Chondrocyte (in vitro differentiated cells): ENCODE measurements at regions not wholly inside any gene's neighbourhood (a gene's known extent, or its start where the extent isn't known, plus 50 kb on each side); places are given as distances from the start of the nearest gene placed in this dataset.

Experiments used
- DNase-seq: peaks from one replicate; pipeline ENCODE4 v3.0.0; 2021; ENCODE audit warnings: mixed read lengths, low spot score
- H3K27ac Mint-ChIP-seq: one replicate; pipeline ENCODE4 v1.8.0; 2021; ENCODE audit warnings: mild to moderate bottlenecking, moderate library complexity, mixed read lengths; ENCODE audit not compliant: unreplicated experiment
- H3K27me3 Mint-ChIP-seq: 2 replicates; pipeline ENCODE4 v1.8.0; 2021; ENCODE audit warnings: low read depth, mixed read lengths
- H3K36me3 Mint-ChIP-seq: 2 replicates; pipeline ENCODE4 v1.8.0; 2021; ENCODE audit warnings: low read depth, mixed read lengths
- H3K4me1 Mint-ChIP-seq: 2 replicates; pipeline ENCODE4 v1.8.0; 2021; ENCODE audit warnings: low read depth, mild to moderate bottlenecking, mixed read lengths
- H3K4me3 Mint-ChIP-seq: one replicate; pipeline ENCODE4 v1.8.0; 2021; ENCODE audit warnings: mild to moderate bottlenecking, moderate library complexity, mixed read lengths; ENCODE audit not compliant: unreplicated experiment
- H3K9me3 Mint-ChIP-seq: 2 replicates; pipeline ENCODE4 v1.8.0; 2021; ENCODE audit warnings: low read depth, mixed read lengths
- TF ChIP-seq, protein P1 (sequence below): fragments of 200-600 bp; sonication (generic); IDR thresholded peaks from 2 replicates; pipeline ENCODE4 v1.5.0; 2021; ENCODE audit warnings: antibody characterized with exemption, mild to moderate bottlenecking, moderate library complexity

DNA sequence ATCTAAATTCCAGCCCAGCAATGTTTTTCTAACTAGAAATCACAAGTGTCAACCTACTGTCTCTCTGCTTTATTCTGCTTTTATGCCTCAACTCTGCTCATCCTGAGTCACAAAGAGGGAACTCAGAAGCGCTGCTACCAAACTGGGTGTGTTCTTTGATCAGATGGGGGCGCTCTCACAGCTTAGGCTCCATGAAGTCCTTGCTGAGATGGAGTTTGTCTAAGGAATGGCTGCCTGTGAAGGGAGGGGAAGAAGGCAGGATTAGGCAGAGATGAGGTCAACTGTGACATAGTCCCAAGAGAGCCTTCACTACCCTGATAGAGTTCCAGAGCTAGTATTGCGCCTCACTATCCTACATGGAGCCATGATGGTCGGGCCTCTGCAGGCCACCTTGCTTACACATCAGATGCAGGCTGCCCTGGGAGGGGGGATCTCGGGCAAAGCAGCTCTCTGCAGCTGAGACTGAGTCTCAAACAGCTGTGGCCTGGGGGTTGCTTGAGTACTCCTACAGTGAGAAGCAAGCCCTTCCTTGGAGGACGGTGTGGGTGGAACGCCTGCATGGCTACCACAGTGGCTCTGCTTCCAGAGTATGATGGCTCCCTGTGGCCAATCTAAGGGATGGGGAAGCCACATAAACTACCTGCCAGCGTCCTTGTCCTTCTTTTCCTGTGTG, 219.9 kb downstream of the CCNG2 start:
- no peaks in the 10 kb centered on the region for H3K4me1 Mint-ChIP-seq
- no peak for DNase-seq
- H3K9me3 Mint-ChIP-seq, result no peaks in the 10 kb centered on the region
- H3K4me3 Mint-ChIP-seq, result no peak overlapping the region
- no peak overlapping the region for H3K27ac Mint-ChIP-seq
- no peaks in the 10 kb centered on the region for H3K36me3 Mint-ChIP-seq
- TF ChIP-seq, protein P1, sequence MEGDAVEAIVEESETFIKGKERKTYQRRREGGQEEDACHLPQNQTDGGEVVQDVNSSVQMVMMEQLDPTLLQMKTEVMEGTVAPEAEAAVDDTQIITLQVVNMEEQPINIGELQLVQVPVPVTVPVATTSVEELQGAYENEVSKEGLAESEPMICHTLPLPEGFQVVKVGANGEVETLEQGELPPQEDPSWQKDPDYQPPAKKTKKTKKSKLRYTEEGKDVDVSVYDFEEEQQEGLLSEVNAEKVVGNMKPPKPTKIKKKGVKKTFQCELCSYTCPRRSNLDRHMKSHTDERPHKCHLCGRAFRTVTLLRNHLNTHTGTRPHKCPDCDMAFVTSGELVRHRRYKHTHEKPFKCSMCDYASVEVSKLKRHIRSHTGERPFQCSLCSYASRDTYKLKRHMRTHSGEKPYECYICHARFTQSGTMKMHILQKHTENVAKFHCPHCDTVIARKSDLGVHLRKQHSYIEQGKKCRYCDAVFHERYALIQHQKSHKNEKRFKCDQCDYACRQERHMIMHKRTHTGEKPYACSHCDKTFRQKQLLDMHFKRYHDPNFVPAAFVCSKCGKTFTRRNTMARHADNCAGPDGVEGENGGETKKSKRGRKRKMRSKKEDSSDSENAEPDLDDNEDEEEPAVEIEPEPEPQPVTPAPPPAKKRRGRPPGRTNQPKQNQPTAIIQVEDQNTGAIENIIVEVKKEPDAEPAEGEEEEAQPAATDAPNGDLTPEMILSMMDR, result no peak
- peaks cover 65% of the 10 kb centered on the region for H3K27me3 Mint-ChIP-seq

DNA sequence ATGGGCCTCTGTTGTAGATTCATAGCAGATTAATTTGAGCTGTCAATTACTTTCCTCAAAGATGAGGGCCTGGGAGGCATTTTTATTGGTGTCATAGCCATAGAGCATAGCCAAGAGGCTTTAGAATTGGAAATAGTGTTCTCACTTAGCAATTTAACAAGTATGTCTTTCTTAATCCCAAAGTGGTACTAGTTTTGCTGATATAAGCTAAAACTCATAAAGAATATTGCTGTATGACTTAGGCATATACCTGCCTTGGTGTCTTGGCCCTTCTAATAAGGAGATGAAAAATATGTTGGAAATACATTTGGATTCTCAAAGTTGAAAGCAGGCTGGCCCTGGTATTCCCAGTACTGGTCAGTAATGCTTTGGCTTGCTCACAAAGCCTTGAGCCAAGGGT, 221.5 kb upstream of the CXCL13 start:
- Mint-ChIP-seq H3K27me3 (peaks cover 52% of the 10 kb centered on the region), H3K4me1 (no peaks in the 10 kb centered on the region), H3K9me3 (no peaks in the 10 kb centered on the region), H3K36me3 (no peaks in the 10 kb centered on the region), H3K4me3 (no peak overlapping the region), H3K27ac (no peak overlapping the region)
- TF ChIP-seq, protein P1, result no peak
- no peak for DNase-seq

DNA sequence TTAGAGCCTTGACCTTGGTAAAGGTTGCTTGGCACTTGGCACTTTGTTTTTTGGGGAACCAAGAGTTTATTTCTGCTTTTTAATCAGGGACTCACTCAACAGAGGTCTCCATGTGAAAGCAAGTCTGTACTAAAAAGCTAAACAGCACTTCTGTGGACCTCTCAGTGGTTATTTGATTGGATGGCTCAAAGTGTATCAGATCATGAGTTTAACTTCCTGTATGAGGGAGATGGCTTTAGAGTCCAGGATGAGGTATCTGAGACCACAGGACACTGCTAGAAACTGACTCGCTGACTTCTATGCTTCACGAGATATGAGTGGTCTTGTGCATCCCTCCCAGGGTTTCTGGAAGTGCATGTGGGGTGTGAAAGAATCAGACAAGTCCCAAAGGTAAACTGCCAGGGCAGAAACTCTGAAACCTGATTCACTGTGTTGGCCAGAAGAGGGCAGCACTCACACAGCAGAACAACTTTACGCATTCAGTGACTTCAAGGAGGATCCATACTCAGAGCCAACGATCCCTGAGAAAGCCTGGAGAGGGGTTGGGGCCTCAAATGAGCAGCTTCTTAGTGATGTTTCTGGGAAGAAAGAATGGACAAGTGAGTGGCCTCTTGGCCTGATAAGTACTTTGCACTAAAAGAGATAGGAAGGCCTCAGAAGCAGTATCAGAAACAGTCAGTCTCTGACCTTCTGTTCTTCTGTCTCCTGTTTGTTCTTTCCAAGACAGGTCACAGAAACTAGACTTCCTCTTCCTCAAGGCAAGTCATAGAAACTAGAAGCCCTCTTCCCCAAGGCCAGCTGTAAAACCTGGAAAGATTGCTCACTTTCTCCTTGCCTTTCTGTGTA, 220.3 kb upstream of the CXCL13 start:
- TF ChIP-seq, protein P1, result peak; percentile 91
- no peak overlapping the region for H3K4me3 Mint-ChIP-seq
- no peak overlapping the region for H3K27ac Mint-ChIP-seq

DNA sequence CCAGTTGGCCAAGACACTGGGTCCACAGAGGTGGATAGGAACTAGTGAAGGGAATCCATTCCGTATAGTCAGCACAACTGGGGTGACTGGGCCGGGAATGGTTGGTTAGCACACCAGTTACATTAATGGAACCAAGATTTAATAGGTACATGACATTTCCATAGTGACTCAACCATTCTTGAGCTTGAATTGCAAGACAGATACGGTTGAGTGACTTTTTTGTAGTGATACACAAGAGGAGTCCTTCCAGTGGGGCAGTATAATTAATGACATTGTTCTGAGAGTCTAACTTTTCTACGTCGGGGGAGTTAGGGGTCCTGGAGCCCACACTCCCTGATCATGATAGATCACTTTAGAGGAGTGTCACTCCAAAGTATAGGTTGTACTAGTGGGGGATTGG, 211.6 kb upstream of the CXCL13 start:
- TF ChIP-seq, protein P1, result no peak
- H3K27ac Mint-ChIP-seq, result no peak overlapping the region
- no peak for DNase-seq
- H3K9me3 Mint-ChIP-seq, result peaks cover under 1% of the 10 kb centered on the region
- H3K36me3 Mint-ChIP-seq, result no peaks in the 10 kb centered on the region
- no peak overlapping the region for H3K4me3 Mint-ChIP-seq
- no peaks in the 10 kb centered on the region for H3K4me1 Mint-ChIP-seq
- peaks cover 39% of the 10 kb centered on the region for H3K27me3 Mint-ChIP-seq

More for the DNA sequence above, 220.3 kb upstream of the CXCL13 start:
- H3K36me3 Mint-ChIP-seq, result no peaks in the 10 kb centered on the region
- no peak for DNase-seq
- peaks cover 46% of the 10 kb centered on the region for H3K27me3 Mint-ChIP-seq
- no peaks in the 10 kb centered on the region for H3K9me3 Mint-ChIP-seq
- H3K4me1 Mint-ChIP-seq, result no peaks in the 10 kb centered on the region

DNA sequence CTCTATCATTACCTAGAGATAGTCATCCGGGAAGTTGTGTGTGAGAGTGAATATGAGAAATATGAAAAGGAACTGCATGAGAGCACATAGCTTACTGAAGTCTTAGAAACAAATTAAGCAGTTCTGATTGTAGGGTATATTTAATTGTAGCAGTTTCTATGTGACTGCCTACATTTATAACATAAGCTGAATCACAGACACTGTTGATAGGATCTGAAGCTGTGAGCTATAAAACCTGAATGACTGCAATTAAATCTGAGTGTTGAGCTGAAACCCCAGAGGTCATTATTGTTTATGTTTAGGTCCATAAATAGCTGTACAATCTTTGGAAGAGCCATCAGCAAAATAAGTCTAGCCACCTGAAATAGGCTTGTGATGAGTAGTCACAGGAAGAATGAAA, 210.1 kb upstream of the CXCL13 start:
- peaks cover 43% of the 10 kb centered on the region for H3K27me3 Mint-ChIP-seq
- no peak for DNase-seq
- no peaks in the 10 kb centered on the region for H3K36me3 Mint-ChIP-seq
- TF ChIP-seq, protein P1, result no peak
- H3K27ac Mint-ChIP-seq, result no peak overlapping the region
- H3K4me3 Mint-ChIP-seq, result no peak overlapping the region
- no peaks in the 10 kb centered on the region for H3K4me1 Mint-ChIP-seq
- peaks cover 8% of the 10 kb centered on the region for H3K9me3 Mint-ChIP-seq
